ENCODE measurements at regions not wholly inside any gene's neighbourhood (a gene's known extent, or its start where the extent isn't known, plus 50 kb on each side); places are given as distances from the start of the nearest gene placed in this dataset.

DNA sequence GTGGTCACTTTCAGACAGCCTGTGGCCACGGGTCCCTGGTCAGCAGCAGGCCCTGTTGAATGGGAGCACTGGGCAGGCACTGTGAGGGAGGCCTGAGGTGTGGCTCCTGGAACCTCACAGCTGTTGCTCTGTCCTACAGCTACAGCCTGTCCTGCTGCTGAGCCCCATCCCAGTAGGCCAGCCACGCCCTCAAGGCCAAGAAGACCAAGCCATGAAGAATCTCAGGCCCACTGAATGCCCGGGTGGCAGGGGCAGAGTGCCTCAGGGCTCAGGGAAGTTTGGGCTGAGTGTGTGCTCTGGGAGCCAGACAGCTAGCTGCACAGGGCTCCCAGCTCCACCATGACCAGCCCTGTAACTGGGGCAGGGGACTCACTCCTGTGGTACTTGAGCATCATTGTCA is 363.5 kb upstream of the NUPR2 start:
- H2BK20ac ChIP-seq (ENCODE audit: low read depth, low read length), result no peak overlapping the region
- in situ Hi-C loops (cut with MboI; ENCODE audit: low sequenced_read_pairs), result no loop called here
- TF ChIP-seq, protein P1, sequence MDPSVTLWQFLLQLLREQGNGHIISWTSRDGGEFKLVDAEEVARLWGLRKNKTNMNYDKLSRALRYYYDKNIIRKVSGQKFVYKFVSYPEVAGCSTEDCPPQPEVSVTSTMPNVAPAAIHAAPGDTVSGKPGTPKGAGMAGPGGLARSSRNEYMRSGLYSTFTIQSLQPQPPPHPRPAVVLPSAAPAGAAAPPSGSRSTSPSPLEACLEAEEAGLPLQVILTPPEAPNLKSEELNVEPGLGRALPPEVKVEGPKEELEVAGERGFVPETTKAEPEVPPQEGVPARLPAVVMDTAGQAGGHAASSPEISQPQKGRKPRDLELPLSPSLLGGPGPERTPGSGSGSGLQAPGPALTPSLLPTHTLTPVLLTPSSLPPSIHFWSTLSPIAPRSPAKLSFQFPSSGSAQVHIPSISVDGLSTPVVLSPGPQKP (IDR thresholded peaks at IDR 0.05; ENCODE audit: borderline replicate concordance, low read depth, low read length), result no peak
- TF ChIP-seq SMC3 (IDR thresholded peaks at IDR 0.05; ENCODE audit: low read depth, low read length), result no peak
- TF ChIP-seq BHLHE40 (IDR thresholded peaks at IDR 0.05; ENCODE audit: low read depth, low read length), result no peak
- TF ChIP-seq CHD1 (IDR thresholded peaks at IDR 0.05; ENCODE audit: low read depth, low read length), result no peak
- TF ChIP-seq MAFK (IDR thresholded peaks at IDR 0.05; ENCODE audit: low read depth, low read length), result no peak
- no peak for TF ChIP-seq POLR2A (IDR thresholded peaks at IDR 0.05; ENCODE audit: low read depth, low read length)
- TF ChIP-seq FOS (IDR thresholded peaks at IDR 0.05; ENCODE audit: low read depth, low read length), result no peak
- TF ChIP-seq CEBPB (IDR thresholded peaks at IDR 0.05; ENCODE audit: low read depth, low read length), result no peak
- no peak for TF ChIP-seq RAD21 (IDR thresholded peaks at IDR 0.05; ENCODE audit: low read length)
- TF ChIP-seq RFX5 (IDR thresholded peaks at IDR 0.05; ENCODE audit: low read depth, low read length), result no peak
- no peak overlapping the region for H2BK120ac ChIP-seq (ENCODE audit: low read depth, low read length)
- no peaks in the 10 kb centered on the region for H3K79me1 ChIP-seq (ENCODE audit: low read depth in 1 of 2, low read length in 2 of 2)
- H2BK15ac ChIP-seq (ENCODE audit: low read depth, low read length), result no peak overlapping the region
- H3K4me2 ChIP-seq (ENCODE audit: low read depth, low read length), result no peak overlapping the region
- H3K56ac ChIP-seq (ENCODE audit: extremely low read depth, insufficient read depth, low read length), result no peak overlapping the region
- POLR2A ChIA-PET (ENCODE audit: unreplicated experiment), result no interaction called here
- no peak overlapping the region for H4K5ac ChIP-seq (ENCODE audit: low read depth, low read length)
- H3K23ac ChIP-seq (ENCODE audit: low read depth, low read length), result no peak overlapping the region
- H3K4me3 ChIP-seq (ENCODE audit: insufficient read depth, low read depth, low read length), result no peak overlapping the region
- H3K18ac ChIP-seq (ENCODE audit: low read depth, low read length), result no peak overlapping the region
- no peak for DNase-seq
- H3K4ac ChIP-seq (ENCODE audit: low read depth, low read length), result no peak overlapping the region
- H3K4me1 ChIP-seq (ENCODE audit: control insufficient read depth, insufficient read depth, low read length), result no peaks in the 10 kb centered on the region
- no TSS peak for BruUV-seq (replicated peaks)
- no peak overlapping the region for H2BK5ac ChIP-seq (ENCODE audit: low read depth, low read length, poor library complexity, severe bottlenecking)
- H2AK5ac ChIP-seq (ENCODE audit: low read depth, low read length), result no peak overlapping the region
- H3K9me1 ChIP-seq (ENCODE audit: insufficient read depth, low read length), result no peaks in the 10 kb centered on the region
- CTCF ChIA-PET, result no interaction called here
- no peak for ATAC-seq (ENCODE audit: low read depth)
- no peak overlapping the region for H4K8ac ChIP-seq (ENCODE audit: low read depth in 2 of 2, low read length in 2 of 2)
- H3K14ac ChIP-seq (replicated peaks; ENCODE audit: low read depth, low read length), result no peak overlapping the region
- H3K36me3 ChIP-seq (ENCODE audit: control insufficient read depth, insufficient read depth, low read length), result no peaks in the 10 kb centered on the region
- H3K9ac ChIP-seq (ENCODE audit: low read depth, low read length), result no peak overlapping the region
- no peak overlapping the region for H2AFZ ChIP-seq (replicated peaks; ENCODE audit: low read length, poor library complexity)
- no peak overlapping the region for H3K27ac ChIP-seq (ENCODE audit: insufficient read depth, low read length)
- dilution Hi-C loops (cut with HindIII; ENCODE audit: low sequenced_read_pairs, unreplicated experiment), result no loop called here
- H3K27me3 ChIP-seq (ENCODE audit: control insufficient read depth, insufficient read depth, low read length), result no peaks in the 10 kb centered on the region
- WGBS, 2 experiments (ENCODE audit: extremely low coverage in 2 of 2, insufficient read length in 1 of 2), result 20% methylated on average over 2 of the region's 3 CpGs; no CpG with 5 or more reads in 1 of the 2 experiments
- no peak overlapping the region for H2AK9ac ChIP-seq (replicated peaks; ENCODE audit: low read depth, low read length, poor library complexity)
- peaks cover 57% of the 10 kb centered on the region for H3K9me3 ChIP-seq (ENCODE audit: control insufficient read depth, insufficient read depth, low read length)
- no peaks in the 10 kb centered on the region for H4K20me1 ChIP-seq (ENCODE audit: insufficient read depth, low read length)
- no peak overlapping the region for H4K91ac ChIP-seq (ENCODE audit: insufficient read depth, low read depth, low read length)
- intact Hi-C loops (cut with micrococcal nuclease), result no loop called here
